ENCODE measurements at regions not wholly inside any gene's neighbourhood (a gene's known extent, or its start where the extent isn't known, plus 50 kb on each side); places are given as distances from the start of the nearest gene placed in this dataset.

DNA sequence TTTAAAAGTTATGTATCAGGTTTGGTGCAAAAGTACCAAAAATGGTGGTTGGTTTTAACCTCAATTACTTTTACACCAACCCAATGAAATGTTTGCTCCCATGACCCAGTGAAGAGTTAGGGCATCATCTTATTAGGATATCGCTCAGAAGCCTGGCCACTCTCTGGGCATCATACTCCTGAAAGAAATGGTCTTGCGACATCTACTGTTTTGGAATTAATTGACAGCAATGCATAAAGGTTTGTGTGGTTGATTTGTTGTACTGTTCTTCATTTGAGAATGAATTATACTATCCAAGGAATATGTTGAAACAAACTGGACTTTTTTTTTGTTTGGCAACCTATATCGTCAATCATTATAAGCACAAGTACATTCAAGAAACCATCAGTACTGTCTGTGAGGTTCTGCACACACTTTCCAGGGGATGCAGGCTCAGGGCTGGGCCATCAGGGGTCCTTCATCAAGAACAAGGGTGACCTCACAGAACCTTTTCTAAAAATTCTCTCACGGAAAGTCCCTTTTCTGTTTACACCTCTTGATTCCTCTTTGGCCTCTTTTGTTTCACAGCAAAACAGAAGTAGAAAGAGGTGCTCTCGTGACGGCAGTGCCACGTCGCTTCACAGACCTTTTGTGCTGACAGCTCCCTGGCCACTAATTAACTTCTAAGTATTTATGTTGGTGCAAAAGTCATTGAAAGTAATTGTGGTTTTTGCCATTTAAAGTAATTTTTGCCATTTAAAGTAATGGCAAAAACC, 117.2 kb upstream of the KLF6 start:
- H3K9me3 ChIP-seq, result no peaks in the 10 kb centered on the region
- H3K27me3 ChIP-seq, result no peaks in the 10 kb centered on the region
- H3K4me1 ChIP-seq, result peaks cover 0 to 17% (median 8%) of the 10 kb centered on the region in 4 donors
- DNase-seq, result peak; percentile 57
- in situ Hi-C loops (cut with MboI; ENCODE audit: low pct_ligation_motif_present in 1 of 4, low pct_unique_long_range_greater_than_20kb in 1 of 4, low sequenced_read_pairs in 3 of 4) (no loop called here), intact Hi-C loops (cut with DNase I; ENCODE audit: low total_unique reads) (no loop called here)
- 56 to 71% methylated on average over 8 of the region's 8 CpGs for WGBS, 2 donors (ENCODE audit: low coverage in 1 of 2)
- H3K27ac ChIP-seq, result peak overlapping the region; percentile 9 to 65 (median 50)
- TF ChIP-seq CTCF (IDR thresholded peaks at IDR 0.05) (no peak), POLR2A (IDR thresholded peaks at IDR 0.05) (no peak), EP300 (IDR thresholded peaks at IDR 0.05; ENCODE audit: low read depth) (no peak), POLR2AphosphoS5 (IDR thresholded peaks at IDR 0.05) (no peak)
- no peak overlapping the region for H3K4me3 ChIP-seq
- H3K36me3 ChIP-seq, result no peaks in the 10 kb centered on the region

DNA sequence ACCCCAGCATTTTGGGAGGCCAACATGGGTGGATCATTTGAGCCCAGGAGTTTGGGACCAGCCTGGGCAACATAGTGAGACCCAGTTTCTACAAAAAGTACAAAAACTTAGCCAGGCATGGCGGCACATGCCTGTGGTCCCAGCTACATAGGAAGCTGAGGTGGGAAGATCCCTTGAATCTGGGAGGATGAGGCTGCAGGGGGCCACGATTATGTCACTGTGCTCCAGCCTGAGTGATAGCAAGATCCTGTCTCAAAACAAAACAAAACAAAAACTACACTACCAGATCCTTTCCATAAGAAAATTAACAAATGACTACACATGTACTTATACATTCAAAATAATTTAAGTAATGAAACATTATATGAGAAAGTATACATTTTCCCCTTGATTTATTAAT, 116.4 kb upstream of the KLF6 start:
- 74% methylated on average over 2 of the region's 2 CpGs; no CpG with 5 or more reads in 1 of the 2 donors for WGBS, 2 donors (ENCODE audit: low coverage in 1 of 2)
- no peaks in the 10 kb centered on the region for H3K36me3 ChIP-seq
- intact Hi-C loops (cut with DNase I; ENCODE audit: low total_unique reads) (no loop called here), in situ Hi-C loops (cut with MboI; ENCODE audit: low pct_ligation_motif_present in 1 of 4, low pct_unique_long_range_greater_than_20kb in 1 of 4, low sequenced_read_pairs in 3 of 4) (no loop called here)
- H3K27me3 ChIP-seq, result no peaks in the 10 kb centered on the region
- no peaks in the 10 kb centered on the region for H3K9me3 ChIP-seq
- no peak for TF ChIP-seq POLR2AphosphoS5 (IDR thresholded peaks at IDR 0.05)
- no peak for TF ChIP-seq CTCF (IDR thresholded peaks at IDR 0.05)
- TF ChIP-seq POLR2A (IDR thresholded peaks at IDR 0.05), result no peak
- no peak for TF ChIP-seq EP300 (IDR thresholded peaks at IDR 0.05; ENCODE audit: low read depth)
- no peak for DNase-seq
- H3K4me1 ChIP-seq, result peaks cover 0 to 16% (median 5%) of the 10 kb centered on the region in 4 donors
- peak overlapping the region in 1 of 4 donors; percentile 47 for H3K27ac ChIP-seq
- no peak overlapping the region for H3K4me3 ChIP-seq

- DNase-seq, result no peak
- H3K4me3 ChIP-seq, result no peak overlapping the region
- no peaks in the 10 kb centered on the region for H3K9me3 ChIP-seq
- H3K36me3 ChIP-seq, result no peaks in the 10 kb centered on the region
- no peak overlapping the region for H3K27ac ChIP-seq
- WGBS, 2 donors (ENCODE audit: low coverage in 1 of 2), result 83 to 92% methylated on average over 2 of the region's 2 CpGs
- in situ Hi-C loops (cut with MboI; ENCODE audit: low pct_ligation_motif_present in 1 of 4, low pct_unique_long_range_greater_than_20kb in 1 of 4, low sequenced_read_pairs in 3 of 4) (no loop called here), intact Hi-C loops (cut with DNase I; ENCODE audit: low total_unique reads) (no loop called here)
- H3K27me3 ChIP-seq, result no peaks in the 10 kb centered on the region
- H3K4me1 ChIP-seq, result peaks cover 0 to 16% (median 5%) of the 10 kb centered on the region in 4 donors
- no peak for TF ChIP-seq POLR2AphosphoS5 (IDR thresholded peaks at IDR 0.05)
- TF ChIP-seq EP300 (IDR thresholded peaks at IDR 0.05; ENCODE audit: low read depth), result no peak
- no peak for TF ChIP-seq POLR2A (IDR thresholded peaks at IDR 0.05)
- TF ChIP-seq CTCF (IDR thresholded peaks at IDR 0.05), result no peak
Measured at GRCh38 chr10:3900391-3900790, 115.4 kb upstream of the KLF6 start.

DNA sequence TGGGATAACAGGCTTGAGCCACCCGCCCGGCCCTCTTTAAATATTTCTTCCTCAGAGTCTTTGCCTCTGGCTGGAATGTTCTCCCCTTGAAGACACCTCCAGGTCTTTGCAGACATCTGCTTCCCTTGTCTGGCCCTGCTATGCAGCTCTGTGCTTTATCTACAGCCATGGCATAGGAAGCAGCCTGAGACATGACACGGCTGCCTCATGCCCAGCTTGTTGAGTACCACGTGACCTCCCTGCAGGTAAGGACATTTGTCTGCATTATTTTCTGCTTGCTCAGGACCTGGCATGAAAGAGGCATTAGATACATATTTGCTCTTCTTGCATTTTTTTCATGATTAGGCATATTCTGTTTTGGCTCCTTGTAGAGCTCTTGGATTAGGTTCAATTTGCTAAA, 113.8 kb upstream of the KLF6 start:
- no peaks in the 10 kb centered on the region for H3K36me3 ChIP-seq
- DNase-seq, result no peak
- H3K4me3 ChIP-seq, result no peak overlapping the region
- in situ Hi-C loops (cut with MboI; ENCODE audit: low pct_ligation_motif_present in 1 of 4, low pct_unique_long_range_greater_than_20kb in 1 of 4, low sequenced_read_pairs in 3 of 4), result no loop called here
- no peaks in the 10 kb centered on the region for H3K27me3 ChIP-seq
- no peaks in the 10 kb centered on the region for H3K9me3 ChIP-seq
- WGBS, 2 donors (ENCODE audit: low coverage in 1 of 2), result 58 to 59% methylated on average over 2 to 4 of the region's 4 CpGs
- peak overlapping the region in 2 of 4 donors; percentile 24 to 36 for H3K27ac ChIP-seq
- H3K4me1 ChIP-seq, result peaks cover 0 to 21% (median 5%) of the 10 kb centered on the region in 4 donors
- intact Hi-C loops (cut with DNase I; ENCODE audit: low total_unique reads), result no loop called here
- no peak for TF ChIP-seq EP300 (IDR thresholded peaks at IDR 0.05; ENCODE audit: low read depth)
- peak in 1 of 3 donors; percentile 11 for TF ChIP-seq POLR2AphosphoS5 (IDR thresholded peaks at IDR 0.05)
